GM12878 (cell line): ENCODE measurements at regions not wholly inside any gene's neighbourhood (a gene's known extent, or its start where the extent isn't known, plus 50 kb on each side); places are given as distances from the start of the nearest gene placed in this dataset.

ENCODE experiments used
- ATAC-seq: fragments of 200-7000 bp; cut with Tn5 transposase; 3 replicates; pipeline ENCODE4 v1.9.1; 2020; ENCODE audit warnings: mild to moderate bottlenecking, moderate library complexity
- BruUV-seq: library from RNA; stranded (reverse); fragments of 400-500 nt; replicated peaks from 2 replicates; lab custom pipeline; 2021; lab: Mats Ljungman, UMichigan
- CTCF ChIA-PET: fragments of 300-600 bp; sonication (Branson Sonifier 250); formaldehyde crosslinking; extraction: SDS; loops from one replicate; lab custom pipeline; 2021; ENCODE audit warnings: inconsistent platforms; lab: Yijun Ruan, JAX
- POLR2A ChIA-PET: fragments of 350-600 bp; formaldehyde crosslinking; extraction: SDS; loops from one replicate; lab custom pipeline; 2021; ENCODE audit warnings: inconsistent platforms; lab: Charles Lee
- RAD21 ChIA-PET: fragments of 300-600 bp; sonication (Branson Sonifier 250); formaldehyde crosslinking; loops from one replicate; lab custom pipeline; 2023; ENCODE audit warnings: antibody characterized with exemption; ENCODE audit not compliant: unreplicated experiment; lab: Charles Lee
- SMC1A ChIA-PET: fragments of 300-600 bp; sonication (Branson Sonifier 250); formaldehyde crosslinking; loops from one replicate; lab custom pipeline; 2023; ENCODE audit not compliant: unreplicated experiment, uncharacterized antibody; lab: Charles Lee
- DNase-seq: peaks from one replicate; pipeline ENCODE4 v3.0.0-alpha.2; 2011; ENCODE audit warnings: low read depth, low spot score
- FAIRE-seq: peaks from 3 replicates; lab custom pipeline; 2011; peaks lifted over from hg19 to GRCh38; lab: Jason Lieb, UNC
- H2AFZ ChIP-seq: 2 replicates; pipeline ENCODE4 v1.6.0; 2011; ENCODE audit warnings: low read depth, low read length, control low read depth; ENCODE audit not compliant: control insufficient read depth
- H3K27ac ChIP-seq: 2 replicates; pipeline ENCODE4 v1.5.1; 2011; ENCODE audit warnings: control low read depth; ENCODE audit not compliant: control insufficient read depth, insufficient read depth
- H3K27me3 ChIP-seq, 2 experiments: replicated peaks in 1 of 2; 2 replicates each; pipeline versions ENCODE4 v1.6.0 to v1.6.1; 2011; ENCODE audit warnings: low read length in 1 of 2; ENCODE audit not compliant: control insufficient read depth in 2 of 2, insufficient read depth in 2 of 2
- H3K36me3 ChIP-seq, 2 experiments: 2 replicates each; pipeline ENCODE4 v1.5.1; 2011; ENCODE audit warnings: low read length in 1 of 2; ENCODE audit not compliant: control insufficient read depth in 2 of 2, insufficient read depth in 2 of 2
- H3K4me1 ChIP-seq: 2 replicates; pipeline ENCODE4 v1.6.1; 2011; ENCODE audit warnings: mild to moderate bottlenecking, low read length, moderate library complexity, mixed read lengths; ENCODE audit not compliant: control insufficient read depth, insufficient read depth
- H3K4me2 ChIP-seq: 2 replicates; pipeline ENCODE4 v1.6.0; 2011; ENCODE audit warnings: control low read depth; ENCODE audit not compliant: control insufficient read depth, insufficient read depth
- H3K4me3 ChIP-seq: fragments of 200-600 bp; sonication (generic); 2 replicates; pipeline ENCODE4 v1.5.1; 2016
- H3K79me2 ChIP-seq: 2 replicates; pipeline ENCODE4 v1.6.0; 2011; ENCODE audit warnings: low read length; ENCODE audit not compliant: control insufficient read depth, insufficient read depth
- H3K9ac ChIP-seq: 2 replicates; pipeline ENCODE4 v1.8.0; 2011; ENCODE audit warnings: low read length, control low read depth, mixed read lengths; ENCODE audit not compliant: control insufficient read depth, insufficient read depth
- H3K9me3 ChIP-seq: replicated peaks from 3 replicates; pipeline ENCODE4 v1.5.1; 2011; ENCODE audit warnings: mild to moderate bottlenecking, low read length; ENCODE audit not compliant: control insufficient read depth, insufficient read depth
- H4K20me1 ChIP-seq: 2 replicates; pipeline ENCODE4 v1.6.0; 2011; ENCODE audit not compliant: control insufficient read depth, insufficient read depth
- ATF2 ChIP-seq: IDR thresholded peaks from 2 replicates; pipeline ENCODE4 v1.6.1; 2012; ENCODE audit warnings: low read length, inconsistent platforms
- BRCA1 ChIP-seq: IDR thresholded peaks from 2 replicates; pipeline ENCODE4 v1.6.1; 2011; ENCODE audit warnings: low read depth, low read length, improper control_type of control experiment
- MAX ChIP-seq: IDR thresholded peaks from 2 replicates; pipeline ENCODE4 v1.6.1; 2012; ENCODE audit warnings: low read depth, low read length, improper control_type of control experiment
- MTA2 ChIP-seq: fragments of 450-650 bp; IDR thresholded peaks from 2 replicates; pipeline ENCODE4 v1.6.1; 2016; ENCODE audit warnings: low read depth, mild to moderate bottlenecking, moderate library complexity
- MYC ChIP-seq: IDR thresholded peaks from 2 replicates; pipeline ENCODE4 v1.6.1; 2011; ENCODE audit warnings: mild to moderate bottlenecking, low read length, moderate library complexity, inconsistent platforms; ENCODE audit not compliant: insufficient read depth, insufficient replicate concordance, insufficient read length, severe bottlenecking
- SRF ChIP-seq, 2 experiments: IDR thresholded peaks; 2 replicates each; pipeline ENCODE4 v1.6.1; 2011; ENCODE audit warnings: low read depth in 2 of 2, low read length in 2 of 2, mild to moderate bottlenecking in 1 of 2, moderate library complexity in 1 of 2
- YY1 ChIP-seq: IDR thresholded peaks from 2 replicates; pipeline ENCODE4 v1.6.1; 2011; ENCODE audit warnings: low read depth, mild to moderate bottlenecking, low read length
- WGBS: methylation state at CpG from one replicate; pipeline ENCODE4 v1.1.6; 2016; ENCODE audit warnings: low lambda C conversion rate; ENCODE audit not compliant: insufficient replicate concordance, insufficient coverage; ENCODE audit errors: missing lambda C conversion rate; 5-methylcytosine and 5-hydroxymethylcytosine counted together
- in situ Hi-C: fragments of 300-500 bp; cut with MboI; formaldehyde crosslinking; loops from 9 replicates; pipeline ENCODE4 v1.14.3; 2018; ENCODE audit warnings: mixed read lengths
- intact Hi-C: fragments of 100-400 bp; cut with micrococcal nuclease; formaldehyde crosslinking; loops from one replicate; pipeline ENCODE4 v1.14.2; 2022; ENCODE audit not compliant: unreplicated experiment

GRCh38 chr2:22062679-22063078, 938.9 kb downstream of the TDRD15 start:
- in situ Hi-C loops (no loop called here), intact Hi-C loops (no loop called here)
- WGBS = 41% methylated on average over 4 of the region's 4 CpGs
- no peak overlapping the region for H3K4me2 ChIP-seq
- H3K9me3 ChIP-seq = no peaks in the 10 kb centered on the region
- FAIRE-seq = no peak
- no peaks in the 10 kb centered on the region for H3K79me2 ChIP-seq
- H3K27ac ChIP-seq = no peak overlapping the region
- ATAC-seq = no peak
- H3K4me3 ChIP-seq = no peak overlapping the region
- DNase-seq = no peak
- H3K36me3 ChIP-seq = no peaks in the 10 kb centered on the region
- ChIA-PET POLR2A (no interaction called here), CTCF (no interaction called here), RAD21 (no interaction called here), SMC1A (no interaction called here)
- no peak overlapping the region for H2AFZ ChIP-seq
- H3K4me1 ChIP-seq = no peaks in the 10 kb centered on the region
- no TSS peak for BruUV-seq
- H4K20me1 ChIP-seq = no peaks in the 10 kb centered on the region
- no peak overlapping the region for H3K9ac ChIP-seq
- TF ChIP-seq MYC = no peak
- TF ChIP-seq ATF2 = no peak
- TF ChIP-seq SRF (IDR thresholded peaks at IDR 0.05; ENCODE audit: low read depth in 2 of 2, low read length in 2 of 2) = no peak
- TF ChIP-seq MTA2 = no peak
- no peak for TF ChIP-seq BRCA1
- TF ChIP-seq MAX = no peak
- no peak for TF ChIP-seq YY1
- no peaks in the 10 kb centered on the region for H3K27me3 ChIP-seq
